PC-3 (cell line): ENCODE measurements at regions not wholly inside any gene's neighbourhood (a gene's known extent, or its start where the extent isn't known, plus 50 kb on each side); places are given as distances from the start of the nearest gene placed in this dataset.

Experiments used
- ATAC-seq: fragments of 200-7000 bp; cut with Tn5 transposase; 2 replicates; pipeline ENCODE4 v1.9.1; 2020; ENCODE audit warnings: mild to moderate bottlenecking, moderate library complexity
- BruUV-seq: library from RNA; stranded (reverse); fragments of 400-500 nt; replicated peaks from 2 replicates; lab custom pipeline; 2021; lab: Mats Ljungman, UMichigan
- CTCF ChIA-PET: fragments of 300-600 bp; sonication (Branson Sonifier 250); formaldehyde crosslinking; loops from one replicate; lab custom pipeline; 2022; ENCODE audit warnings: antibody characterized with exemption; lab: Charles Lee
- POLR2A ChIA-PET: fragments of 300-600 bp; sonication (Branson Sonifier 250); formaldehyde crosslinking; loops from one replicate; lab custom pipeline; 2022; ENCODE audit warnings: antibody characterized with exemption; ENCODE audit not compliant: unreplicated experiment; lab: Charles Lee
- DNase-seq: peaks from one replicate; pipeline ENCODE4 v3.0.0-alpha.2; 2015
- H2AFZ ChIP-seq: fragments of 300-600 bp; sonication (generic); 2 replicates; pipeline ENCODE4 v1.6.0; 2016; ENCODE audit warnings: antibody characterized with exemption, low read length
- H3F3A ChIP-seq: fragments of 300-600 bp; sonication (generic); one replicate; pipeline ENCODE4 v1.6.0; 2017; ENCODE audit warnings: antibody characterized with exemption, low read length, control low read depth, mild to moderate bottlenecking; ENCODE audit not compliant: unreplicated experiment
- H3K27ac ChIP-seq: fragments of 300-600 bp; sonication (generic); 2 replicates; pipeline ENCODE4 v1.5.1; 2016; ENCODE audit warnings: mild to moderate bottlenecking, low read length
- H3K27me3 ChIP-seq: fragments of 300-600 bp; sonication (generic); 2 replicates; pipeline ENCODE4 v1.6.1; 2016; ENCODE audit warnings: low read length, mixed read lengths
- H3K36me3 ChIP-seq: fragments of 300-600 bp; sonication (generic); 2 replicates; pipeline ENCODE4 v1.6.1; 2016; ENCODE audit warnings: low read depth, mixed run types, low read length, mixed read lengths
- H3K4me1 ChIP-seq: fragments of 300-600 bp; sonication (generic); 2 replicates; pipeline ENCODE4 v1.5.1; 2016; ENCODE audit warnings: low read length; ENCODE audit not compliant: insufficient read depth
- H3K4me2 ChIP-seq: fragments of 300-600 bp; sonication (generic); 2 replicates; pipeline ENCODE4 v1.6.0; 2016; ENCODE audit warnings: low read length
- H3K4me3 ChIP-seq: fragments of 300-600 bp; sonication (generic); 2 replicates; pipeline ENCODE4 v1.5.1; 2016; ENCODE audit warnings: mild to moderate bottlenecking, low read length, mixed read lengths
- H3K79me2 ChIP-seq: fragments of 300-600 bp; sonication (generic); 2 replicates; pipeline ENCODE4 v1.6.1; 2017; ENCODE audit warnings: low read length, mixed read lengths
- H3K9ac ChIP-seq: fragments of 300-600 bp; sonication (generic); 2 replicates; pipeline ENCODE4 v1.6.0; 2016; ENCODE audit warnings: mild to moderate bottlenecking, low read length
- H3K9me2 ChIP-seq: fragments of 300-600 bp; sonication (generic); replicated peaks from 2 replicates; pipeline ENCODE4 v1.6.1; 2016; ENCODE audit warnings: mixed run types, low read length, mixed read lengths
- H3K9me3 ChIP-seq: fragments of 300-600 bp; sonication (generic); 2 replicates; pipeline ENCODE4 v1.6.1; 2016; ENCODE audit warnings: low read length, mixed read lengths
- H4K20me1 ChIP-seq: fragments of 300-600 bp; sonication (generic); 2 replicates; pipeline ENCODE4 v1.6.1; 2016; ENCODE audit warnings: low read length, mixed read lengths
- EZH2 ChIP-seq: fragments of 300-600 bp; sonication (generic); IDR thresholded peaks from one replicate; pipeline ENCODE4 v1.6.1; 2017; ENCODE audit warnings: antibody characterized with exemption, mild to moderate bottlenecking, low read length; ENCODE audit not compliant: unreplicated experiment
- EZH2phosphoT487 ChIP-seq: fragments of 300-600 bp; sonication (generic); IDR thresholded peaks from 2 replicates; pipeline ENCODE4 v1.6.1; 2018; ENCODE audit warnings: mild to moderate bottlenecking, antibody characterized with exemption, low read length, borderline replicate concordance
- intact Hi-C: fragments of 100-400 bp; cut with micrococcal nuclease; formaldehyde crosslinking; loops from 2 replicates; pipeline ENCODE4 v1.9.0; 2023
- TF ChIP-seq, protein P1 (sequence below): fragments of 300-600 bp; sonication (generic); conservative IDR thresholded peaks from 2 replicates; pipeline ENCODE4 v1.5.1; 2017; ENCODE audit warnings: antibody characterized with exemption, low read depth, mild to moderate bottlenecking, low read length

DNA sequence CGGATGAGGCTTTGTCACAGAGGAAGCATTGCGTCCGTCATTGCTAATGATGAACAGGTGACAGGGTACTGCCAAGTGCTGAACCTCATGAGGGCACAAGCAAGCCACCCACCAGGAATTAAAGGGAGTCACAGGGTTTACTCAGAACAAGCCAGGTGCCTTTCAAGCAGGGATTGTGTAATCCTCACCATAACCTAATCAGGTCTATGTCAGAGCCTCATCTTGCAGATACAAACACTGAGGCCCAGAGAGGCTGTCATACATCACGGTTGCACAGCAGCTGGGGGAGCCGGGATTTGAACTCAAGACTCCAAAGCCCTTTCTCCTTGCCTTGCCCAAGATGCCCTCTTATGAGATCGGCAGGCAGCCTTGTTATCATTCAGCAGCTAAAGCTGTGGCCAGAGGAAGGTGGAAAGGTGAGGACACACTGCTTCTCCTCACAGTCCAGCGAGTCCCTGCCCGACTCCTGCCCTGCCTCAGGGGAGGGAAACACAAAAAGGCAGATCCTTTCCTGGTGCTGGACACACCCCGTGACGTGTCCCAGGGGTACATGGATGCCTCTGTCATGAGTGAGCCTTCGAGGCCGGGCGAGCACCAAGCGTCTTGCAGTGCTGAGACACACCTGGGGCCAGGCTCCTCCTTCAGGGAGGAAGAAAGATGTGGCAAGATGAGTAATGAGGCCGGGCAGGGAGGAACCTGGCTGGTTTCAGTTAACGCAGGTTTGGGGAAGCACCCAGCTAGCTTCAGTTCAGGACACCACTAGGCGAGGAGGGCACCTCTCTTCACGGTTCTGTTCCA lies 214.9 kb downstream of the LY86 start:
- no peak for TF ChIP-seq EZH2
- TF ChIP-seq EZH2phosphoT487 = no peak
- TF ChIP-seq, protein P1, sequence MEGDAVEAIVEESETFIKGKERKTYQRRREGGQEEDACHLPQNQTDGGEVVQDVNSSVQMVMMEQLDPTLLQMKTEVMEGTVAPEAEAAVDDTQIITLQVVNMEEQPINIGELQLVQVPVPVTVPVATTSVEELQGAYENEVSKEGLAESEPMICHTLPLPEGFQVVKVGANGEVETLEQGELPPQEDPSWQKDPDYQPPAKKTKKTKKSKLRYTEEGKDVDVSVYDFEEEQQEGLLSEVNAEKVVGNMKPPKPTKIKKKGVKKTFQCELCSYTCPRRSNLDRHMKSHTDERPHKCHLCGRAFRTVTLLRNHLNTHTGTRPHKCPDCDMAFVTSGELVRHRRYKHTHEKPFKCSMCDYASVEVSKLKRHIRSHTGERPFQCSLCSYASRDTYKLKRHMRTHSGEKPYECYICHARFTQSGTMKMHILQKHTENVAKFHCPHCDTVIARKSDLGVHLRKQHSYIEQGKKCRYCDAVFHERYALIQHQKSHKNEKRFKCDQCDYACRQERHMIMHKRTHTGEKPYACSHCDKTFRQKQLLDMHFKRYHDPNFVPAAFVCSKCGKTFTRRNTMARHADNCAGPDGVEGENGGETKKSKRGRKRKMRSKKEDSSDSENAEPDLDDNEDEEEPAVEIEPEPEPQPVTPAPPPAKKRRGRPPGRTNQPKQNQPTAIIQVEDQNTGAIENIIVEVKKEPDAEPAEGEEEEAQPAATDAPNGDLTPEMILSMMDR = no peak
- H3K9ac ChIP-seq = peak overlapping the region; percentile 90
- no peaks in the 10 kb centered on the region for H3F3A ChIP-seq
- BruUV-seq = TSS peak; percentile 88
- no peaks in the 10 kb centered on the region for H3K27me3 ChIP-seq
- intact Hi-C loops = no loop called here
- peak overlapping the region; percentile 99 for H3K27ac ChIP-seq
- H3K4me2 ChIP-seq = peak overlapping the region; percentile 64
- no peaks in the 10 kb centered on the region for H3K9me2 ChIP-seq
- peaks cover 45% of the 10 kb centered on the region for H3K4me1 ChIP-seq
- H2AFZ ChIP-seq = no peak overlapping the region
- no peak overlapping the region for H3K4me3 ChIP-seq
- DNase-seq = peak; percentile 97
- H3K79me2 ChIP-seq = no peaks in the 10 kb centered on the region
- ChIA-PET POLR2A (interaction anchor here (0.5 to 0.6 kb wide), 3 partner anchors 48 to 125 kb away, joined by 3 to 5 read pairs (median 4); no protein-coding TSS in a partner anchor), CTCF (no interaction called here)
- ATAC-seq = peak; percentile 85
- no peaks in the 10 kb centered on the region for H4K20me1 ChIP-seq
- H3K9me3 ChIP-seq = no peaks in the 10 kb centered on the region
- H3K36me3 ChIP-seq = no peaks in the 10 kb centered on the region

DNA sequence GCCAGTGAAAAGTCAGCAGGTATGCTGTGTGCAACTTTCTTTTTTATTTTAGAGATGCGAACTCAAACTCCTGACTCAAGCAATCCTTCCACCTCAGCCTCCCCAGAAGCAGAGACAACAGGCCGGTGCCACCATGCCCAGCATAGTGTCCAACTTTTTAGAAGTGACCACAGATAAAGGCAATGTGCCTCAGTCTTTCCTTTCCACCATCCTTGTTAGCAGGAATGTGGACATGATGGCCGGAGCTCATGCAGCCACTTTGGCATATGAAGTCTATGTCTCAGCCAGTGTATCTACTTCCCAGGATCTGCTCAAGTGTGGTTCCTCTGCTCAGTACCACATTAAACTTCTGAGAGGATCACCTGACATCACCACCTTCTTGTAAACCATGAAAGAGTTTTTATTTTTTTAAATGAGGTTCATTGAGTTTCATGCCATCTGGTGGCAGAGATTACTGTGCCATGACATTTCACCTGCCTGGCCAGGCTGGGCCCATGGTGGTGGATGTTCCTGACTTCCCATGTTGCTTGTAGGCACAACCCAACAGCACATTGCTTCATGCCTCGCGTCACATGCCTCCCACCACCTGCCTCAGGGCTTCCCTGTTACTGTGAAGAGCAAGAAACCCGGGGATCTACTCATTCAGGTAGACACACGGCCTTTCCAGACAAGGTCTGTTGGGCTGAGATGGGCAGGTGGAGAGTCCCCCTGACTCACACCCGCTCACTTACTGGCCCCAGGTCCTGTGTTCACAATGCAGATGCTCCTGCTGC lies 216.5 kb downstream of the LY86 start:
- no peak overlapping the region for H2AFZ ChIP-seq
- no peaks in the 10 kb centered on the region for H3K9me3 ChIP-seq
- H3K9ac ChIP-seq = peak overlapping the region; percentile 90
- H3K9me2 ChIP-seq = no peaks in the 10 kb centered on the region
- DNase-seq (no peak), ATAC-seq (no peak)
- H3K36me3 ChIP-seq = no peaks in the 10 kb centered on the region
- H3K4me1 ChIP-seq = peaks cover 46% of the 10 kb centered on the region
- no peaks in the 10 kb centered on the region for H3K27me3 ChIP-seq
- peak overlapping the region; percentile 99 for H3K27ac ChIP-seq
- no TSS peak for BruUV-seq
- no peaks in the 10 kb centered on the region for H3K79me2 ChIP-seq
- CTCF ChIA-PET = no interaction called here
- no peak overlapping the region for H3K4me3 ChIP-seq
- TF ChIP-seq EZH2phosphoT487 = no peak
- TF ChIP-seq, protein P1 = 0 out of 2 replicates have a peak, but pooled peaks have one; percentile 18
- TF ChIP-seq EZH2 = no peak
- intact Hi-C loops = no loop called here
- no peaks in the 10 kb centered on the region for H3F3A ChIP-seq
- POLR2A ChIA-PET = no interaction called here
- no peak overlapping the region for H3K4me2 ChIP-seq
- H4K20me1 ChIP-seq = no peaks in the 10 kb centered on the region
